GM13976 (cell line): ENCODE measurements at regions not wholly inside any gene's neighbourhood (a gene's known extent, or its start where the extent isn't known, plus 50 kb on each side); places are given as distances from the start of the nearest gene placed in this dataset.

Experiments used
- DNase-seq: peaks from one replicate; pipeline ENCODE4 v3.0.0; 2012; ENCODE audit warnings: low spot score
- in situ Hi-C: fragments of 300-500 bp; cut with MboI; formaldehyde crosslinking; loops from one replicate; pipeline ENCODE4 v1.12.0; 2022; ENCODE audit warnings: low sequenced_read_pairs, mixed read lengths, inconsistent platforms; ENCODE audit not compliant: unreplicated experiment
- TF ChIP-seq, protein P1 (sequence below): IDR thresholded peaks from 2 replicates; pipeline ENCODE4 v1.5.1; 2012; ENCODE audit warnings: borderline replicate concordance, mild to moderate bottlenecking; ENCODE audit not compliant: insufficient read depth; ENCODE audit errors: extremely low read depth, missing control alignments, control extremely low read depth

GRCh38 chr4:170399581-170400293, 310.0 kb upstream of the AADAT start:
- TF ChIP-seq, protein P1, sequence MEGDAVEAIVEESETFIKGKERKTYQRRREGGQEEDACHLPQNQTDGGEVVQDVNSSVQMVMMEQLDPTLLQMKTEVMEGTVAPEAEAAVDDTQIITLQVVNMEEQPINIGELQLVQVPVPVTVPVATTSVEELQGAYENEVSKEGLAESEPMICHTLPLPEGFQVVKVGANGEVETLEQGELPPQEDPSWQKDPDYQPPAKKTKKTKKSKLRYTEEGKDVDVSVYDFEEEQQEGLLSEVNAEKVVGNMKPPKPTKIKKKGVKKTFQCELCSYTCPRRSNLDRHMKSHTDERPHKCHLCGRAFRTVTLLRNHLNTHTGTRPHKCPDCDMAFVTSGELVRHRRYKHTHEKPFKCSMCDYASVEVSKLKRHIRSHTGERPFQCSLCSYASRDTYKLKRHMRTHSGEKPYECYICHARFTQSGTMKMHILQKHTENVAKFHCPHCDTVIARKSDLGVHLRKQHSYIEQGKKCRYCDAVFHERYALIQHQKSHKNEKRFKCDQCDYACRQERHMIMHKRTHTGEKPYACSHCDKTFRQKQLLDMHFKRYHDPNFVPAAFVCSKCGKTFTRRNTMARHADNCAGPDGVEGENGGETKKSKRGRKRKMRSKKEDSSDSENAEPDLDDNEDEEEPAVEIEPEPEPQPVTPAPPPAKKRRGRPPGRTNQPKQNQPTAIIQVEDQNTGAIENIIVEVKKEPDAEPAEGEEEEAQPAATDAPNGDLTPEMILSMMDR: no peak
- in situ Hi-C loops: no loop called here

GRCh38 chr4:170398218-170398617, 308.5 kb upstream of the AADAT start:
- no peak for DNase-seq
- in situ Hi-C loops: no loop called here
- TF ChIP-seq, protein P1: no peak

More at GRCh38 chr4:170399581-170400293, 310.0 kb upstream of the AADAT start:
- DNase-seq: no peak

- no peak for DNase-seq
- in situ Hi-C loops: no loop called here
- TF ChIP-seq, protein P1: no peak
Observed at GRCh38 chr4:170395773-170396172, 306.0 kb upstream of the AADAT start.

- no peak for DNase-seq
- in situ Hi-C loops: no loop called here
- TF ChIP-seq, protein P1: no peak
Observed at GRCh38 chr4:170391066-170391740, 301.4 kb upstream of the AADAT start.

- DNase-seq: no peak
- TF ChIP-seq, protein P1: no peak
- in situ Hi-C loops: no loop called here
Observed at GRCh38 chr4:170389411-170389810, 299.7 kb upstream of the AADAT start.

- DNase-seq: no peak
- in situ Hi-C loops: no loop called here
- TF ChIP-seq, protein P1: no peak
Observed at GRCh38 chr4:170388255-170388654, 298.5 kb upstream of the AADAT start.
